Kasumi-1 (cell line): ENCODE measurements at regions not wholly inside any gene's neighbourhood (a gene's known extent, or its start where the extent isn't known, plus 50 kb on each side); places are given as distances from the start of the nearest gene placed in this dataset.

Experiments
- DNase-seq, 2 experiments: peaks; one replicate each; lab custom pipeline; 2025; lab: John Stamatoyannopoulos, UW

DNA sequence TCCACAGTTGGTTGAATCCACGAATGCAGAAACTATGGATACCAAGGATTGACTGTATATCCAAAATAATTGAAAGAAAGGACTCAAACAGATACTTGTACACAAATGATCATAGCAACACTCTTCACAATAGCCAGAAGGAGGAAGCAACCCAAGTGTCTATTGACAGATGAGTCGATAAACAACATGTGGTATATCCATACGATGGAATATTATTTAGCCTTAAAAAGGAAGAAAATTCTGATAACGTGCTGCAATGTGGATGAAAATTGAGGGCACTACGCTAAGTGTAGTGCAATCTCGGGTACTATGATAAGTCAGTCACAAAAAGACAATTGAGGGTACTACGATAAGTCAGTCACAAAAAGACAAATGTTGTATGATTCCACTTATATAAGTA is 83.6 kb upstream of the CPEB4 start:
- DNase-seq: no peak

DNA sequence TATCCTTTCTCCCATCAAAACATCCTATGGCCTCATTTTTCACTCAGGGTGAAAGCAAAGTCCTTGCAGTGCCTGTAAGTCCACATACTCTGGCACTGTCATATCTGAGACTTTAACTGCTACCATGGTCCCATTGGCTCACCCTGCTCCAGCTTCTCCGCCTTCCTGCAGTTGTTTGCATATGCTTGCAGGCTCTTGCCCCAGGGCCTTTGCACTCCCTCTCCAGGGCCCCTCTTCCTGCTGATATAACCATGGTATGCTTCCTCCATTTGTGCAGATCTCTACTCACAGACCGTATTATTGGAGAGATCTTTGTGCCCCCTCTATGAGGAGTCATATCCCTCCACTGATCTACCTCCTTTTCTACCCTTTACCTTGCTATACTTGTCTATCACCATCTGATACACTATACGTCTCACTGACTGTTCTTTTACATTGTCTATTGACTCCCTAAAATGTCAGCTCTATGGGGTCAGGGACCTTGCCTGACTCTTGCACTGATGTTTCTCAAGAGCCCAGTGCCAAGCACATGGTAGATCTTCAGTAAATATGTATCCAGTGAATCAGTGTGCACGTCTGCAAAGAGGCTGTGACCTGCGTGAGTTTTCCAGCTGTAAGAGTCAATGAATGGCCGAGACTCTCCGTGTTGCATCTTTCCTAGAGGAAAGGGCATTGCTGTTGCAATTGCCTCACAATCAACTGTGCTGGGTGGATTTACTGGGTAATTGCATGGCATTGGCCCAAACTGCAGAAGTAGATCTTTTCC is 81.7 kb upstream of the CPEB4 start:
- no peak for DNase-seq

DNA sequence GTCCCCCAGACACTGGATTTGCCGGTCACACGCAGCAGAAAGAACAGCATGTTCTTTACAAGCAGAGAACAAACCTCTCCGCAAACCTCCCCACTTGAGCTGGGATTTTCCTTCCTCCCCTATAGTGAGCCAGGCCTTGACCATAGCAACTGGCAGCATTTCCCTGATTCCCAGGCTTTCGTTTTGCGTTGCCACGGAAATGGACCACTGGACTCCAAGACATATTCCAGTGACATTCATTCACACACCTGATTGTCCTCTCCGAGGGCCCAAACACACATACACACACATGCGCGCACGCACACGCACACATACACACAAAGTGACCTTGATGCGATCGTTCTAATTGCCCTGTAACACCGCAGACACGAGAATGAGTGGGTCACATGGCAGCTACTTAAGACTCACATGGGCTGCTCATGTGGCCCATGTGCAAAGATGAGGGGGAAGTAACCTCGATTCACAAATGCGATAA is 80.9 kb upstream of the CPEB4 start:
- no peak for DNase-seq

DNA sequence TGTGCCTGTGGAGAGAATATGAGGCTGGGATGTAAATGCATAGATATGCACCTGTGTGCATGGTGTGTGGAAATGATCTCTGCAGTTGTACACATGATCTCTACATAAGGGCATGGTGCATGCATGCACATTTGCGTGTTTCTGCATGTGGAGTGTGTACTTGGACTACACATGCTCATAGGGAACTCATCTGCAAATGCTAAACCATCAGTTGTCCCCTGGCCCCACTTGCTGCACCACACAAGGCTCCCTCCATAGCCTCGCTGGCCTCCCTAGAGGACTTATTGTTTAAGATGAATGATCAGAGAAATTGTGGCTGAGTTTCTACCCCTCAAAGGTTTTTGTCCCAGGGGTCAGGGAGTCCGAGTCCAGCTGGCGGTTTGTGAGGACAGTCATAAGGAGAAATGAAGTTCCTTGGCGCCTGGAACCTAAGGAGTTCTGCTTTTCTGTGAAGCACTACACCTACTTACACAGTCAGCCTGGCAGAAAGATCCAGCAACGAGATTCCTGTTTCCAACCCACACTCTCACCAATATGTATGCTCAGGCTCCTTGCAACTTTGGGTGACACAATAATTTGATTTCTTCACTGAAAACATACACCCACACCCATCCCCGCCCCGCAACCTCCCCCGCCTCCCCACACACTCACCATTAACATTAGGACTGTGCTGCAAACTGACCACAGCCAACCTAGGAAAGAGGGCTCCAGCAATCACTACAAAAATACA is 79.9 kb upstream of the CPEB4 start:
- no peak for DNase-seq

DNA sequence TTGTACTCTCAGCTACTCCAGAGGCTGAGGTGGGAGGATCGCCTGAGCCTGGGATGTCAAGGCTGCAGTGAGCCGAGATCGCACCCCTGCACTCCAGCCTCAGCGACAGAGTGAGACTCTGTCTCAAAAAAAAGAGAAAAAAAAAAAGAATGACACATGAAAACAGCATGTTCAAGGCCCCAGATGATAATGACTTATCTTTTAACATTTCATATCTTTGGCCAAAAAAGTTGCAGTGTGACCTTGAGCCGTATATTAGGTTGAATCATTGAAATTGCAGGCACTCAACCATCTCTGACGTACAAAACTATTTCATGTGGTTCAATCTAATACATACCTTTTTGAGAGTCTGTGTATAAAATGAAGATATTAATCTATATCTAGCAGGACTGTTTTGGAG is 79.1 kb upstream of the CPEB4 start:
- DNase-seq: no peak

DNA sequence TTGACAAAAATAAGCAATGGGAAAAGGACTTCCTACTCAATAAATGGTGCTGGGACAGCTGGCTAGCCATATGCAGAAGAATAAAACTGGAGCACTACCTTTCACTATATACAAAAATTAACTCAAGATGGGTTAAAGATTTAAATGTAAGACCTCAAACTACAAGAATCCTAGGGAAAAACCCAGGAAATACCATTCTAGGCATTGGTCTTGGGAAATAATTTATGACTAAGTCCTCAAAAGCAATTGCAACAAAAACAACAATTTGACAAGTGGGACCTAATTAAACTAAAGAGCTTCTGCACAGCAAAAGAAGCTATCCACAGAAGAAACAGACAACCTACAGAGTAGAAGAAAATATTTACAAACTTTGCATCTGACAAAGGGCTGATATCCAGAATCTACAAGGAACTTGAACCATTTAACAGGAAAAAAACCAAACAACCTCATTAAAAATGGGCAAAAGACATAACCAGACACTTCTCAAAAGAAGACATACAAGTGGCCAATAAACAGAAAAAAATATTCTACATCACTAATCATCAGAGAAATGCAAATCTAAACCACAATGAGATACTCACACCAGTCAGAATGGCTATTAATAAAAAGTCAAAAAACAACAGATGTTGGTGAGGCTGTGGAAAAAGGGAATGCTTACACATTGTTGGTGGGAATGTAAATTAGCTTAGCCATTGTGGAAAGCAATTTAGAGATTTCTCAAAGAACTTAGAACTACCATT is 75.2 kb upstream of the CPEB4 start:
- no peak for DNase-seq

DNA sequence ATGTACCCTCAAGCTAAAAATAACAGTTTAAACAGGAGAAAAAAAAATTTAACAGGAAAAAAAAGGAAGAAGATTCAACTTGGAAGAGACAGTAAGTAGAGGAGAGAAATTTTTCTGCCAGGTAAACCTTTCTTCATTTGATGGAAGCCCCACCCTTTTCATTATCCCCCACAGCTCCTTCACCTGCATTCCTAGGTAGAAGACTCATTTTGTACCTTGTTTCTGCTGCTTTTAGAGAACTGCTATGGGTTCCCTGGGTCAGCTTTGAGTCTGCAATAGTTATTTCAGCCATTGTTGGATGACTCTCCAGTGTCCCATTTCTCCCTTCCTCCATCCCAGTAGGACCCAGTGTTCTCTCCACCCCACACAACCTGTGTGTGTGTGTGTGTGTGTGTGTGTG is 74.1 kb upstream of the CPEB4 start:
- no peak for DNase-seq

DNA sequence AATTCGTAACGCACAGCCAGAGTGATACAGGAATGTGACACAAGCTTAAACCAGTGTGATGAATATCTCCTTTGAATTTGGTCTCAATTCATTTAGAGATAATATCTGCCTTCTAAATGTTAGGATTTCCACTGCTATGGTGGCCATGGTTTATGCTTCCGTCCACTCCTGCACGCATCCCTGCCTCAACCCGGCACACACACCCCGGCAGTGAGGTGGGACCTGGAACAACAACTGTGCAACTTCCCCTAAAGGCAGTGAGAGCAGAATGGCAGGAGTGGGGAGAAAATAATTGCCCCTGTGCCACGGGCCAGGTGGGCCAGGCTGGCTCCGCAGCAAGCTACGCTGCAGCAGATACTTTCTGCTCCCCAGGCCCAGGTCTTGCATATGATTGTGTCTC is 72.6 kb upstream of the CPEB4 start:
- DNase-seq: no peak

DNA sequence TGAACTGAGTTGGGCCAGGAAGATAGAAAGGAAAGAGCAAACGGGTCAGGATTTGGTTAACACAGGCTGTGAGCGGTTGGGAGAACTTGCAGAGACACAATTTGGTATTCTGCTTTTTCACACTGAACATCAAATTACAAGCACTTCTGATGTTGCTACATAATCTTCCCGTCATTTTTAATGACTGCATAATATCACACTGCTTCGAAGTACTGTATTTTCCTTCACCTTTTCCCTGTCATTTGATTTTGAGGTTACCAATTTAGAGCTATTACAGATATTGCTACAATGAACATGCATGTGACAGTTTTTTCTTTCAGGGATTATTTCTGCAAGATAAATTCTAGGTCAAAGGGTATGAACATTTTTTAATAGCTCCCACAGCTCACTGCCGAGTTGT is 71.4 kb upstream of the CPEB4 start:
- DNase-seq: no peak

DNA sequence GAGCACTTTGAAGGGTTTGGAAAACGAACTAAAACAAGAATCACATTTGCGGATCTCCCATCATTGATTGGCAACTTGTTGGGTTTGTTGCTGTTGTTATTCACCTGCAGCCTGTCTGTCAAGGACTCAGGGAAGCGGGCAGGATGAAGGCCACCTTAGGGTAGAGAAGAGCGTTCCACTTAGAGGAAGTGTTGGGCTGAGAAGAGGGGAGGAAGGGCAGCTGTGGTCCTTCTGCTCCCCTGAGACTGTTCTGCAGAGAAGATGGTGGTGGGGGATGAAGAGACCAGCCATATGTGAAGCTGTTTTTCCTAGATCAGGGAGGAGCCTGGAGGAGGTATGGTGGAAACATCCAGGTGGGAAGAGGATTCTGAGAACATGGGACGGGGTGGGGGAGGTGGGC is 70.6 kb upstream of the CPEB4 start:
- DNase-seq: no peak

DNA sequence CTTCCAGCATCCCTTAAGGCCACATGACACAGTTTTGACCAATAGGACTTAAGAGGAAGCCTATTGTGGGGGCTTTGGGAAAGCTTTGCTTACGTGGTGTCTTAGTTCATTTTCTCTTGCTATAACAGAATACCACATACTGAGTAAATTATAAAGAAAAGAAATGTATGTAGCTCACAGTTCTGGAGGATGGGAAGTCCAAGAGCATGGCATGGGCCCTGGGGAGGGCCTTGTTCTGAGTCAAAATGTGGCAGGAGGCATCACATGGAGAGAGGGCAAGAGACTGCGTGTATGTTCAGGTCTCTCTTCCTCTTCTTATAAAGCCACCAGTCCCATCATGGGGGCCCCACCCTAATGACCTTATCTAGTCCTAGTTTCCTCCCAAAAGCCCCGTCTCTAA is 68.6 kb upstream of the CPEB4 start:
- DNase-seq: no peak

DNA sequence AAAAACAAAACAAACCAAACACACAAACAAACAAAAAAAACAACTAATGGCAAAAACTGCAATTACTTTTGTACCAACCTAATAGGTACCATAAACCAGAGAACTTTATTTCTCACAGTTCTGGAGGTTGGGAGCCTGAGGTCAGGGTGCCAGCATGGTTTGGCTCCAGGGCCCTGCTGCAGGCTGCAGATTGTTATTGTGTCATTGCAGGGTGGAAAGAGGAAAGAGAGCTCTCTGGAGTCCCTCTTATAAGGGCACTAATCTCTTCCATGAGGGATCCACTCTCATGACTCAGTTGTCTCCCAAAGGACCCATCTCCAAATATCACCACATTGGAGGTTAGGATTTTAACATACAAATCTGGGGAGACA is 64.9 kb upstream of the CPEB4 start:
- DNase-seq: no peak

DNA sequence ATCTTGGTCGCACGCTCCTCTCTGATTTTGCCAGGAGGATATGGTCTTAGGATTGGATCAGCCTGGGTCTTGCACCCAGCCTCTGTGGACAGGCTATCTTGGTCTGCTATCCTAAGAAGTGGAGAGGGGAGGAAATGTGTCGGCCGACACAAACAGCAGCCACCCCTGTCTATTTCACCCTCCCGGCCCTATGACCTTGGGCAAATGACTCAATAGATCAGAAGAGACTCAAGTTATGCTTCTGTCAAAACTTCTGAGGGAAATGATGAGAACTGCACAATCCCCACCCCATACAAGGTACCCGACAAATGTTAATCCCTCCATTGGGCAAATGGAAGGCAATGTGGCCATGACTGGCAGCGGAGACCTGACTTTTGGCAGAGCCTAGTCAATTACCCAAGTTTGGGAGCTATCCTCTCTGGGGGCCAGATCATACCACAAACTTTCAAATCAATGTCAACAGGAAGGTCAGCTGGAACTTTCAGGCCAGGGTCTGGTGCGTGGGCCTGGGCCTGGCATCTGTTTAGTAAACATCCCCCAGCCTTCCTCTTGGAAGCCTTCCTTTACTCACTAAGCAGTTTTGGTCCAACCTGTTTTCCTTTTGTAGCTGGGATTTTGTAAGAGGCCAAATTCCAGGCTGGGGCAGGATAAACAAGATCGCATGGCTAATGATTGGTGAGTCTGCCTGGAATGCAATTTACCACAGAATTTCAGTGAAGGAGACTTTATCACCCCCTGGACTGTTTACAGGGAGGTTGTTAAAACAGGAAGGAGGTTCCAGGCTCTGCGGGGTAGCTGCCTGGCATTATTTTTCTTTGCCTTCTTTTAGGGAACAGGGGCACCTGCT is 64.2 kb upstream of the CPEB4 start:
- no peak for DNase-seq

DNA sequence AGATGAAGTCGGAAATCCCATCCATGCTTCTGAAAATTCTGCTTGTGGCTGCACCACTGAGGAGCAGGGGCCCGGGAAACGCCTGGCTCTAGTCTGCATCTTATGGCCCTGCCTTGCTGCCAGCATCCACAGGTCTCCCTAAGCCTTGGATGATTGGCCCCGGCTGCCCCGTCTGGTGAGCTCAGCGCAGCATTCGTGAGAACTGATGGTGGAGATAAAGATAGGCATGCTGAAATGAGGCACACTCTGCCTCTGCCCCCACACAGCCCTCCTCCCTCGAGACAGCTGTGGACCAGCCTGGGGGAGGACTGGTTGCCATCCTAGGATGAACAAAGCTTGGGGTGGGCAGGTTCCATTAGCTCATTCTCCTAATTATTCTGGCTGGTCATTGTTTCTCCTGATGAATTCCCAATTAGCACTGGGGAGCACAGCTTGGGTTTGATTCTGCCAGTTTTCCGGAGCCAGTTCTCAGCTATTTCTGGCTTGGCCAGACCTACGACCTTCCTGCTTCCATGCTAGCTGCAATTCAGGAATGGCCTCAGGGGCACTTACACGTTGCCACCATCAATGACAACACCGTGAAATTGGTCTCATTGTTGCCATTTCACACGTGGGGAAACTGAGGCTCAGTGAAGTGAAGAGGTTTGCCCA is 62.8 kb upstream of the CPEB4 start:
- DNase-seq: no peak

DNA sequence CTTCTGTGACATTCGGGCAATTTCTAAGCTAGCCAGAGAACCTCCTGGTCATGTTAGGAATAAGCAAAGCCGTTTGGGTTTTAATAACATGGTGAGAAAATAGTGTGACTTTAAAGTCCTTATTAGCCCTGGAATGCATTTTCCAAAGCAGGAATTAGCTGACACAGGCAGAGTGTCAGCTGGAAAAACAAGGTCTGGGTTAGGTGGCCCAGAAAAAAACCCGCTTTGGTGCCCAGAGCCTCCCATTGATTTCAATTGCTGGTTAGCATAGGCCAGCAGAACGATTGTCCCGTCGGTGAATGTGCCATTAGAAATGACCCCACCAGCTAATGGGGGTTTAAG is 62.1 kb upstream of the CPEB4 start:
- DNase-seq: no peak

DNA sequence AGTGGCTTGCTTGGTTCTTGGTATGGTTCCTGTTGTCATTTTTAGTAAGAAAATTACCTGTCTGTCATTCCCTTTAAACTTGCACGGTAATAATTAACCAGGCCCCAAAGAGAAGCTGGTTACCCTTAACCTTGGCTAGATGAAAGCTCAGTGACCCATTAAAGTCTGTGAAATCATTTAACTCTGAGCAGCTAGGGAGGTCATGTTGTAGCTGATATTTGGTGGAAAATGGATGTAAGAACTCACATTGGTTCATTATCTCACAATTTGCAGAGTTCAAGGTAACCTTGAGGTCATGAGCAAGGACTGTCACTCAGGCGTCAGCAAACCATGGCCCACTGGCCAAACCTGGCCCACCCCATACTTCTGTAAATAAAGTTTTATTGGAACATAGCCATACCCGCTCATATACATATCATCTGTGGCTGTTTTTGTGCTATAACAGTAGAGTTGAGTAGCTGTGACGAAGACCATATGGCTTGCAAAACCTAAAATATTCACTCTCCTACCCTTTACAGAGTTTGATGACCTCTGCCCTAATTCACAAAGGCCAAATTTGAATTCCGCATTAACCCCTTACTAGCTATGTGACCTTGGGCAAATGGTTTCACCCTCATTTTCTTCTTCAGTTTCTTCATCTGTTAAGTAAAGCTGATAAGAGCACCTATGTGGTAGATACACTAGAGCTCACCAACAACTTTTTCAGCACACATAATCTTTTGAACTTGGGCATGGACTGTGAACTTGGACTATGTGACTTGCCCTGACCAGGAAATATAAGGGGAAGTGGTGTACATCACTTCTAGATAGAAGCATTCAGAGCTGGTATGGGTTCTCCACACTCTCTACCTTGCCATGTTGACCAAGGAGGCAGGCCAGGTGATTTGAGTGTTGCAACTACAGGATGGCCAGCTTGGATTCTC is 61.5 kb upstream of the CPEB4 start:
- DNase-seq: no peak

DNA sequence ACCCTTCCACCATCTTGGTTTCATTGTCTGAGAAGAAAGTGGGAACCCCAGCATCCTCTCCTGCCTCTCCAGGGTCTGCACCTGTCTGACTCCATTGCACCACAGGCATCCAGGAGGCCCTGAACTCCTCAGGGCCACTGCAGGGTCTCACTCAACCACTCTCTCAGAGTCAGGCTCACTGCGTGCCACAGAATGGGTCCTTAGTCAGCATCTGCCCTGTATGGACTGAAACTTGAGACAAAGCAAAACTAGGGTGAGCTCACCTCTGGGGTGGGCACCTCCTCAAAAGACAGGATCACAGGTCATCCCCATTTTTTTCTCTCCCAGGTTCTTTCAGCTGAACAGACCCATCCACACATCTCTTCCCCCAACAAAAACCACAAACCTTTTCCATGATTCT is 59.2 kb upstream of the CPEB4 start:
- no peak for DNase-seq

DNA sequence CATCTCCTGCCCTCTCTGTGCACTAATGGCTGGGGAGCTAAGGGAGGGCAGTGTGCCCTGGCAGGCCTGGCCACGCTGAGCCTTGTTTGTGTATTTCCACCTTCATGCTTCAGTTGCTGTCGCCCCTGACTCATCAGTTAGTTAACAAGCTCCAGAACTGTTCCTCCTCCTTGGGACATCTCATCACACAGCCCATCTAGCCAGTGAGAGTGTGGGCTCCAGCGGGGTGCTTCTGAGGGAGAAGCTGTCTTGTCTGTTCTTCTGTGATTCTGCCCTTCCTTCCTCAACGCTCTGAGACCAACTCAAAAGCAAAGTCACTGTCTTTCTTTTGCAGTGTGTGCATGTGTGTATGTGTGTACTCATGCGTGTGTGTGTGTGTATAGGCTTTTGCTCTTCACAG is 58.3 kb upstream of the CPEB4 start:
- DNase-seq: no peak

DNA sequence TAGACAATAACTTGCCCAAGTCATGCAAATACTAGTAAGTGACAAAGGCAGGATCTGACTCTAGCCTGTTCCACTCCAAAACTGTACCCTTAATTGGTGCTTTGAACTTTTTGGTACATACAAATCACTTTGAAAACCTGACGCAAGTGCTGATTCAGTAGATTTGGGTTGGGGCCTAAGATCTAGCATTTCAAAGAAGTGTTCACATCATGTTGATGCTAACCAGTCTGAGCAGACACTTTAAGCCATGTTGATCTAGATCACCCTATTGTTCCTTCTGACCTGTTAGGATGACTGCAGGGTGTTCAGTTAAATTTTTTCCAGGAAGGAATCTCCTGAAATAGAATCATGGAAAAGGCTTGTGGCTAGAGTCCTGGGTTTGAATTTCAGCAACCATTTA is 57.7 kb upstream of the CPEB4 start:
- no peak for DNase-seq

DNA sequence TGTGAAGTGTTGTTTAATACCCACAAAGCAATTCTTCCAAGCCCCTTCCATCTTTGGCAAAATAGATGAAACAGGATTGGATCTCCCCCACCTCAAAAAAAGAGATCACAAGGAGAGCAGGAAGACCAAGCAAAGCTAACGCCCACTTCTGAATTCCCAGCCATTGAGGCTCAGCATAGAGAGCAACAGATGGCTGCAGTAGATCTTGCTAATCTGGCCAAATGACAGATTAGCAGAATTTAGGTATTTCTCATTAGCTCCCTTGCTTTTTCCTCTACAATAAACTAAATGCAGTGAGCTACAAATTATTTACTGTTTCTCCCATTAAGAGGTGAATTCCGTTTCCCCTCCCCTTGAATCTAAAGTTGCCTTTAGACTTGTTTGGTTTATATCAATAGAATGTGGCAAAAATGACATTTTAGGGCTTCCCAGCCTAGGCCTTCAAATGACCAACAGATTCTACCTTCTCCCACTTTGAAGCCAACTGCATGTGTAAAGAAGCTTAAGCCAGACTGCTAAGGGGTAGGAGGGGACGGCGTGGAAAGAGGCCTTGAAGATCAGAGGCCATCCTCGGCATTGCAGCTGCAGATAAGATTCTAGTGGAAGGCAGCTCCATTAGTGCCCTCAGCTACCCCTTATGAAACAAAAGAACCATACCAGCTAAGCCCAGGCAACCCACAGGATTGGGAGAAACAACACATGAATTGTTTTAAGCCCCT is 56.8 kb upstream of the CPEB4 start:
- no peak for DNase-seq
